ENCODE measurements at regions not wholly inside any gene's neighbourhood (a gene's known extent, or its start where the extent isn't known, plus 50 kb on each side); places are given as distances from the start of the nearest gene placed in this dataset.
"Not testable (repeated sequence)": the region's sequence is repeated elsewhere in the genome, so short reads cannot be mapped to it uniquely, and the experiment has no call there.

GRCh38 chr17:445839-446238 lies 93.2 kb upstream of the RPH3AL start, which contains the start of gene RFLNB:
Gene RFLNB, minus strand, starts transcription at chr17:445939.
- DNase-seq: not testable (repeated sequence)

GRCh38 chr17:444879-445454 lies 92.4 kb upstream of the RPH3AL start:
- no peak for DNase-seq

- DNase-seq: no peak
These were observed 90.5 kb upstream of the RPH3AL start for GRCh38 chr17:443109-443508.

- no peak for DNase-seq
These were observed 88.7 kb upstream of the RPH3AL start for GRCh38 chr17:441155-441950.

GRCh38 chr17:438191-438590 lies 85.6 kb upstream of the RPH3AL start:
- no peak for DNase-seq

GRCh38 chr17:437545-437944 lies 84.9 kb upstream of the RPH3AL start:
- DNase-seq: no peak

- no peak for DNase-seq
These were observed 84.0 kb upstream of the RPH3AL start for GRCh38 chr17:436571-436970.

- not testable (repeated sequence) for DNase-seq
These were observed 79.9 kb upstream of the RPH3AL start for GRCh38 chr17:432471-432870.

GRCh38 chr17:431494-431893 lies 78.9 kb upstream of the RPH3AL start:
- no peak for DNase-seq

- no peak for DNase-seq
These were observed 77.0 kb upstream of the RPH3AL start for GRCh38 chr17:429589-429988.

GRCh38 chr17:428414-428813 lies 75.8 kb upstream of the RPH3AL start:
- no peak for DNase-seq

GRCh38 chr17:427891-428290 lies 75.3 kb upstream of the RPH3AL start:
- no peak for DNase-seq

GRCh38 chr17:427327-427726 lies 74.7 kb upstream of the RPH3AL start:
- no peak for DNase-seq

GRCh38 chr17:422196-422930 lies 69.8 kb upstream of the RPH3AL start:
- DNase-seq: no peak

- no peak for DNase-seq
These were observed 68.0 kb upstream of the RPH3AL start for GRCh38 chr17:420479-421175.

- peak; percentile 36 for DNase-seq
These were observed 66.6 kb upstream of the RPH3AL start for GRCh38 chr17:419073-419735.

- peak; percentile 60 for DNase-seq
These were observed 65.8 kb upstream of the RPH3AL start for GRCh38 chr17:418421-418751.

GRCh38 chr17:417691-418420 lies 65.2 kb upstream of the RPH3AL start:
- no peak for DNase-seq

GRCh38 chr17:416293-417206 lies 63.9 kb upstream of the RPH3AL start:
- peak; percentile 44 for DNase-seq

GRCh38 chr17:413706-414380 lies 61.2 kb upstream of the RPH3AL start:
- no peak for DNase-seq

- no peak for DNase-seq
These were observed 60.4 kb upstream of the RPH3AL start for GRCh38 chr17:413016-413350.

Measured in CD4-positive, alpha-beta T cell treated with Interferon gamma for 1 hour (primary cell).